ENCODE measurements at regions not wholly inside any gene's neighbourhood (a gene's known extent, or its start where the extent isn't known, plus 50 kb on each side); places are given as distances from the start of the nearest gene placed in this dataset.

DNA sequence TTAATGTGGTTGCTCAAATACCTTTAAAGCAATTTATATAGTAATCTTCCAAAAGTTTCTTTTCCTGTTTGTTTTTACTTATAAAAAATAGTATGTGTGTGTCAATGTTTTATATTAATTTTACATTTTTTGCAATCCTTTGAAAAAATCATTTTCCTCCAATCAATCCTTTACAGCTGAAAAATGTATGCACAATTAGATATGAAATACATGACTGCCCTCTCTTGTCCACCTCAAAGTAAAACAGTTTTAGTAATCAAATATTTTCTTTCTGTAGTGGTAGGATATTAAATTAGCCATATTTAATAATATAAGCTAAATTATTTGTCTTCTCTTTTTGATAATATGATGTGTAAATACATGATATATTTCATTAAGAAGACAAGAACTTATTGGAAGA, 269.9 kb downstream of the ADAMTS20 start:
- Histone ChIP-seq H3K9ac (replicated peaks; ENCODE audit: extremely low read depth, insufficient read depth, low read length) (no peak overlapping the region), H4K20me1 (replicated peaks; ENCODE audit: control insufficient read depth, extremely low read depth, insufficient read depth, low read length) (no peaks in the 10 kb centered on the region), H3K9me3 (replicated peaks; ENCODE audit: control insufficient read depth, insufficient read depth, low read length) (no peaks in the 10 kb centered on the region), H3K27ac (ENCODE audit: insufficient read depth, low read depth, low read length) (no peak overlapping the region), H3K4me2 (ENCODE audit: insufficient read depth, low read length) (no peak overlapping the region), H2AFZ (ENCODE audit: low read depth, low read length) (no peak overlapping the region), H3K27me3 (ENCODE audit: control insufficient read depth in 2 of 2, insufficient read depth in 2 of 2, low read length in 2 of 2) (no peaks in the 10 kb centered on the region), H3K36me3 (ENCODE audit: control insufficient read depth in 2 of 2, extremely low read depth in 1 of 2, insufficient read depth in 2 of 2, low read length in 2 of 2) (no peaks in the 10 kb centered on the region), H3K4me3 (replicated peaks in 1 of 3; ENCODE audit: insufficient read depth in 1 of 3, low read depth in 1 of 3, low read length in 3 of 3) (no peak overlapping the region), H3K9me1 (replicated peaks; ENCODE audit: control insufficient read depth, extremely low read depth, insufficient read depth, low read length) (no peaks in the 10 kb centered on the region), H3K79me2 (ENCODE audit: control insufficient read depth, insufficient read depth, low read length) (no peaks in the 10 kb centered on the region), H3K4me1 (ENCODE audit: control insufficient read depth, extremely low read depth, insufficient read depth, low read length) (peaks cover 51% of the 10 kb centered on the region)
- BruUV-seq (replicated peaks) = no TSS peak
- no peak for TF ChIP-seq POLR2A (IDR thresholded peaks at IDR 0.05; ENCODE audit: low read depth, low read length)
- TF ChIP-seq, protein P1, sequence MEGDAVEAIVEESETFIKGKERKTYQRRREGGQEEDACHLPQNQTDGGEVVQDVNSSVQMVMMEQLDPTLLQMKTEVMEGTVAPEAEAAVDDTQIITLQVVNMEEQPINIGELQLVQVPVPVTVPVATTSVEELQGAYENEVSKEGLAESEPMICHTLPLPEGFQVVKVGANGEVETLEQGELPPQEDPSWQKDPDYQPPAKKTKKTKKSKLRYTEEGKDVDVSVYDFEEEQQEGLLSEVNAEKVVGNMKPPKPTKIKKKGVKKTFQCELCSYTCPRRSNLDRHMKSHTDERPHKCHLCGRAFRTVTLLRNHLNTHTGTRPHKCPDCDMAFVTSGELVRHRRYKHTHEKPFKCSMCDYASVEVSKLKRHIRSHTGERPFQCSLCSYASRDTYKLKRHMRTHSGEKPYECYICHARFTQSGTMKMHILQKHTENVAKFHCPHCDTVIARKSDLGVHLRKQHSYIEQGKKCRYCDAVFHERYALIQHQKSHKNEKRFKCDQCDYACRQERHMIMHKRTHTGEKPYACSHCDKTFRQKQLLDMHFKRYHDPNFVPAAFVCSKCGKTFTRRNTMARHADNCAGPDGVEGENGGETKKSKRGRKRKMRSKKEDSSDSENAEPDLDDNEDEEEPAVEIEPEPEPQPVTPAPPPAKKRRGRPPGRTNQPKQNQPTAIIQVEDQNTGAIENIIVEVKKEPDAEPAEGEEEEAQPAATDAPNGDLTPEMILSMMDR (IDR thresholded peaks at IDR 0.05; ENCODE audit: extremely low read depth in 1 of 2, insufficient read depth in 1 of 2, low read depth in 1 of 2, low read length in 2 of 2) = peak in 1 of 2 donors; percentile 14
- CTCF ChIA-PET = interaction anchor here (0.6 to 5.4 kb wide), 56 partner anchors 9 to 1260 kb away, joined by 3 to 101 read pairs (median 4); no protein-coding TSS in a partner anchor
- FAIRE-seq (no peak), DNase-seq (ENCODE audit: low read depth, low spot score) (peak; percentile 72)
- intact Hi-C loops (cut with micrococcal nuclease) (loop anchor here (1.0 to 10.0 kb wide), 7 partner anchors 321 to 1257 kb away; partner anchors contain the start of gene PRICKLE1), dilution Hi-C loops (cut with MboI; ENCODE audit: extremely low pct_ligation_motif_present, low sequenced_read_pairs) (loop anchor here (10.0 to 25.0 kb wide), 2 partner anchors 495 to 697 kb away; partner anchors contain the start of gene PRICKLE1)
- POLR2A ChIA-PET = interaction anchor here (0.8 to 2.3 kb wide), 7 partner anchors 9 to 797 kb away, joined by 3 to 10 read pairs (median 3); no protein-coding TSS in a partner anchor

DNA sequence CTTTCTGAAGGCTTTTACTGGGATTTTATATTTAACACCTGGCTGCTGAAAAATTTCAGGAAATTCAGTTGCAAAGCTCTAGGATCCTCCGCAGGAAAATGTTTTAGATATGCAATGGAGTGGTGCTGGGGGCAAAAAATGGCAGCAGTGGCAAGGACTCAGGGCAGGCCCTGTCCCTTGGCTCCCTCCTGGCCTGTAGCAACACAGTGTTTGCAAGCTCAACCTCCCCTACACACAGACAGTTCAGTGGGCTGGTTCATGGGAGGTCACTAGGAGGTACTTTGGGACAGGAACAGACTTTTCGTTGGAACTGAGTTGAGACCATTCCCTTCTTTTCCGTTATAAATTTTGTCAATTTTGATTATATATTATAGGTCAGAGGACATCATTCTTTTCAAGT, 270.4 kb downstream of the ADAMTS20 start:
- H3K27ac ChIP-seq (ENCODE audit: insufficient read depth, low read depth, low read length) = peak overlapping the region; percentile 2
- H3K79me2 ChIP-seq (ENCODE audit: control insufficient read depth, insufficient read depth, low read length) = no peaks in the 10 kb centered on the region
- no peak for DNase-seq (ENCODE audit: low read depth, low spot score)
- POLR2A ChIA-PET = interaction anchor here (0.8 to 2.3 kb wide), 6 partner anchors 305 to 797 kb away, joined by 3 to 10 read pairs (median 4); no protein-coding TSS in a partner anchor
- dilution Hi-C loops (cut with MboI; ENCODE audit: extremely low pct_ligation_motif_present, low sequenced_read_pairs) = loop anchor here (10.0 to 25.0 kb wide), 2 partner anchors 494 to 697 kb away; partner anchors contain the start of gene PRICKLE1
- peaks cover 53% of the 10 kb centered on the region for H3K4me1 ChIP-seq (ENCODE audit: control insufficient read depth, extremely low read depth, insufficient read depth, low read length)
- H3K9ac ChIP-seq (replicated peaks; ENCODE audit: extremely low read depth, insufficient read depth, low read length) = no peak overlapping the region
- no peak overlapping the region for H3K4me3 ChIP-seq (replicated peaks in 1 of 3; ENCODE audit: insufficient read depth in 1 of 3, low read depth in 1 of 3, low read length in 3 of 3)
- H3K27me3 ChIP-seq (ENCODE audit: control insufficient read depth in 2 of 2, insufficient read depth in 2 of 2, low read length in 2 of 2) = no peaks in the 10 kb centered on the region
- BruUV-seq (replicated peaks) = no TSS peak
- no peaks in the 10 kb centered on the region for H3K36me3 ChIP-seq (ENCODE audit: control insufficient read depth in 2 of 2, extremely low read depth in 1 of 2, insufficient read depth in 2 of 2, low read length in 2 of 2)
- no peak overlapping the region for H3K4me2 ChIP-seq (ENCODE audit: insufficient read depth, low read length)
- H3K9me3 ChIP-seq (replicated peaks; ENCODE audit: control insufficient read depth, insufficient read depth, low read length) = no peaks in the 10 kb centered on the region
- TF ChIP-seq POLR2A (IDR thresholded peaks at IDR 0.05; ENCODE audit: low read depth, low read length) = no peak
- TF ChIP-seq, protein P2, sequence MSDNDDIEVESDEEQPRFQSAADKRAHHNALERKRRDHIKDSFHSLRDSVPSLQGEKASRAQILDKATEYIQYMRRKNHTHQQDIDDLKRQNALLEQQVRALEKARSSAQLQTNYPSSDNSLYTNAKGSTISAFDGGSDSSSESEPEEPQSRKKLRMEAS (IDR thresholded peaks at IDR 0.05; ENCODE audit: insufficient read depth, insufficient read length) = no peak
- TF ChIP-seq, protein P1 (IDR thresholded peaks at IDR 0.05; ENCODE audit: extremely low read depth in 1 of 2, insufficient read depth in 1 of 2, low read depth in 1 of 2, low read length in 2 of 2) = no peak
- TF ChIP-seq FOS (IDR thresholded peaks at IDR 0.05; ENCODE audit: borderline replicate concordance, insufficient read depth, low read length) = no peak
- CTCF ChIA-PET = interaction anchor here (0.6 to 5.4 kb wide), 53 partner anchors 10 to 1153 kb away, joined by 3 to 101 read pairs (median 4); no protein-coding TSS in a partner anchor
- FAIRE-seq = no peak
- intact Hi-C loops (cut with micrococcal nuclease) = loop anchor here (2.0 to 10.0 kb wide), 4 partner anchors 203 to 1257 kb away; no protein-coding TSS in a partner anchor
- H4K20me1 ChIP-seq (replicated peaks; ENCODE audit: control insufficient read depth, extremely low read depth, insufficient read depth, low read length) = no peaks in the 10 kb centered on the region
- peak overlapping the region; percentile 68 for H2AFZ ChIP-seq (ENCODE audit: low read depth, low read length)
- H3K9me1 ChIP-seq (replicated peaks; ENCODE audit: control insufficient read depth, extremely low read depth, insufficient read depth, low read length) = no peaks in the 10 kb centered on the region

Measured in endothelial cell of umbilical vein (primary cell).